Activated naive CD4-positive, alpha-beta T cell treated with anti-CD3 and anti-CD28 coated beads, Interleukin-2, amount 50 U/mL, for 72 hours (primary cell): ENCODE measurements at regions not wholly inside any gene's neighbourhood (a gene's known extent, or its start where the extent isn't known, plus 50 kb on each side); places are given as distances from the start of the nearest gene placed in this dataset.
A peak's percentile ranks its signal among the peaks of the same experiment; 100 is the strongest.

Source experiments
- ATAC-seq, 2 donors: fragments of 150-1000 bp; cut with Tn5 transposase; 2 replicates each; pipeline ENCODE4 v1.10.0; 2021; ENCODE audit warnings: mild to moderate bottlenecking in 2 of 2, moderate library complexity in 2 of 2
- DNase-seq, 2 donors: peaks; one replicate each; pipeline ENCODE4 v3.0.0; 2021 to 2022; ENCODE audit warnings: low spot score in 2 of 2
- H3K27ac Mint-ChIP-seq, 2 donors: one replicate each; pipeline ENCODE4 v1.8.0; 2022; ENCODE audit warnings: mild to moderate bottlenecking in 2 of 2, mixed read lengths in 2 of 2
- H3K36me3 Mint-ChIP-seq, 2 donors: one replicate each; pipeline ENCODE4 v1.8.0; 2022; ENCODE audit warnings: mixed read lengths in 2 of 2
- H3K9me3 Mint-ChIP-seq, 2 donors: one replicate each; pipeline ENCODE4 v1.8.0; 2022; ENCODE audit warnings: mixed read lengths in 2 of 2

DNA sequence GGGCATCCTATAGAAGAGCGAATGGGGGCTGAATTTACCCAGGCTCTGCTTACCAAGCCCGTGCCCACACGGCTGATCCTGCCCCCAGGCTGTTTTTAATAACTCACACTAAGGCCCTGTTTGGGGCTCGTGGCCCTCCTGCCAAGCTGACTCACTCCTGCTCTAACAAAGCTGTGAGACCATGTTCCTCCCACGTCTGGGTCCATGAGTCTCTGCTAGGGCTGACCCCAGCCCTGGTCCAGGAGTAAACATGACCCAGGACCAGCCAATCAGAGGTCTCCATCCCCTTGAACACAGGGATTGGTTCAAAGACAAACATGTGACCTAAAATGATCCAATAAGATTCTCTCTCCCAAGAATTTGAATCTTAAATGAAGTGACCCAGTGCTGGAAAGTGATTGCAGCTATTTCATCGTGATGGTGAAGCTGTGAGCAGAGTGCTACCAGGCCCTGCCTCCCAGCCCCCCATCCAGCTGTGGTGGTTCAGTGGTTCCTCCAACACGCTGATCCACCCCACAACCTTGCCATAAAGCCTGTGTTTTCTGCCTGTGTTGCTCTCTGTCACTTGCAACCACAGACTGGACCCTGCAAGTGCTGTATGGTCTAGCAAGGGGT lies 57.2 kb downstream of the C16orf82 start:
- peaks cover 0 to 4% of the 10 kb centered on the region in 2 donors for H3K36me3 Mint-ChIP-seq
- ATAC-seq, result no peak
- H3K27ac Mint-ChIP-seq, result no peak overlapping the region
- peaks cover 6 to 19% of the 10 kb centered on the region in 2 donors for H3K9me3 Mint-ChIP-seq
- DNase-seq, result no peak

DNA sequence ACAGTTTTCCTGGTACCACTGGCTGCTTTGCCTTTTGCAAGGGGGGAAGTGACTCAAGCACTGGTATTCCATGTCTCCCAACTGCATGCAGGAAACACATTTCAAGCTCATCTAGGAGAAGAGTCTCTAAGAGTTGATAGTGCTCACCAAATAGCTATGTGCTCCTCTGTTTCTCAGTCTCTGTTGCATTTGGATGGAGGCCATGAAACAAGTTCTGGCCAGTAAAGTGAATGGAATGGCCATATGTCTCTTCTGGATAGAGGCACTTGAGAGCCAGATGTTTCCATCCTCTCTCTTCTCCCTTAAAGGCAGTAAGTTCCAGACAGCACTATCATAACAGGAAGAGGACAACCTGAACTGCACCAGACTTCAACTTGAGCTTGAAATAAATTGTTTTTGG lies 60.6 kb downstream of the C16orf82 start:
- Mint-ChIP-seq H3K27ac (no peak overlapping the region), H3K36me3 (peaks cover 0 to 16% of the 10 kb centered on the region in 2 donors), H3K9me3 (peaks cover 18 to 25% of the 10 kb centered on the region in 2 donors)
- no peak for DNase-seq
- ATAC-seq, result no peak

DNA sequence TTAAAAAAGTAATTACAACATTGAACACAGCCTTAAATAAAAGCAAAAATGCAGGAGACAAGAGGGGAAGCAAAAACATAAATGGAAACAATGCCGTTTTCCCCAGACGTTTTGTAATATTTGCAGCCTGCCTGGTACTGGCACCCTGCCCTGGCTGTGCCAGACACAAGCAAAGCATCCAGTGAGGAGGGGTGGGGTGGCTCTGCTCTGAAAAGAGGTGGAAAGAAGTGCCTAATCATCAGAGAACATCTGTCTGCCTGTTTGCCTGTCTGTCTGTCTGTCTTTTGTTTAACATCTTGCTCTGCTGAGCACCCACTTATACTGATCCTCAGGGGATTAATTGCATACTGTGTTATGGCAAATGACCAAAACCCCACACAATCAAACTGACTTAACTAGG lies 62.7 kb downstream of the C16orf82 start:
- Mint-ChIP-seq H3K27ac (no peak overlapping the region), H3K36me3 (peaks cover 0 to 16% of the 10 kb centered on the region in 2 donors), H3K9me3 (peaks cover 18 to 21% of the 10 kb centered on the region in 2 donors)
- DNase-seq, result no peak
- no peak for ATAC-seq

DNA sequence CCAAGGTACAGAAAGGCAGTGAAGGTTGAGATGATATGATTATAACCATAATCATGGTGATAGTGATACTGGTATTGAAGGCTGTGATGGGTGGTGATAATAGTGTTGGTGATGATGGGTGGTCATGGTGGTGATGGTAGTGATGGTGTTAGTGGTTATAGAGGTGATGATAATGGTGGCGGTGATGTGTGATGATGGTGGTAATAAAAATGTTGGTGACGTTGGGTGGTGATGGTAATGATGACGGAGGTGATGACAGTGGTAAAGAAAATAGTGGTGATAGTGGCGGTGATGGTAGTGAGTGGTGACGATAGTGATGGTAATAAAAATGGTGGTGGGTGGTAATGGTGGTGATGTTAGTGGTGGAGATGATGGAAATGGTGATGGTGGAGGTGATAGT lies 65.1 kb upstream of the KDM8 start:
- H3K36me3 Mint-ChIP-seq, result no peaks in the 10 kb centered on the region
- ATAC-seq (no peak), DNase-seq (no peak)
- H3K9me3 Mint-ChIP-seq, result peaks cover 9% of the 10 kb centered on the region in 2 donors
- peak overlapping the region in 1 of 2 donors; percentile 50 for H3K27ac Mint-ChIP-seq

DNA sequence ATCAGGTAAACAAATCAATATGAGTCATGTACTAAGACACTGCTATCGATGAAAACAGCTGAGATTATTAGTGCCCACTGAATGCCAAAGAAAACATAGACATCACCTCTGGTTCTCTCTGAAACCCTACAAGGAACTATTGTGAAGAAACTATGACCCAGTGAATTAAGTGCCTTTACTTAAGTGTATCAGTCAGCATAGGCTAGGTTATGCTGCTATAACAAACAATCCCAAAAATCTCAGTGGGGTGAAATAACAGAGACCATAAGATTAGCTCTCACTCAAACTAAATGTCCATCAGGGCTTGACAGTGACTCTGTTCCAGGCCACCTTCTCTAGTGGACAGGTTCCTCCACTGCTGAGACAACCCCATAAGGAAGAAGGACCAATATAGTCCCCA lies 57.7 kb upstream of the KDM8 start:
- ATAC-seq (no peak), DNase-seq (no peak)
- Mint-ChIP-seq H3K9me3 (peaks cover 0 to 5% of the 10 kb centered on the region in 2 donors), H3K27ac (no peak overlapping the region), H3K36me3 (no peaks in the 10 kb centered on the region)

DNA sequence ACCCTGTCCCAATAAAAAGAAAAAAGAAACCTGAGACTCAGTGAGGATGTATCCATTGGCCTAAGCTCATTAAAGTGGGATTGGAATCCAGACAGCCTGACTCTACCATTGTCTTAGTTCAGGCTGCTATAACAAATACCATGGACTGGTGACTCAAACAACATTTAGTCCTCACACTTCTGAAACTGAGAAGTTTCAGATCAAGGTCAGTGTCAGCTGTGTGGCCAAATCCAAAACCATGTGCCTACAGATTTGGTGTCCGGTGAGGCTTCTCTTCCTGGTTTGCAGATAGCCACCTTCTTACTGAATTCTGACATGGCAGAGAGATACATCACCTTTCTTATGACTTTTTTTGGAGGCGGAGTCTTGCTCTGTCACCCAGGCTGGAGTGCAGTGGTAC lies 53.3 kb upstream of the KDM8 start:
- ATAC-seq, result peak; percentile 44 to 81
- DNase-seq, result no peak
- H3K9me3 Mint-ChIP-seq, result peaks cover 0 to 5% of the 10 kb centered on the region in 2 donors
- no peaks in the 10 kb centered on the region for H3K36me3 Mint-ChIP-seq
- H3K27ac Mint-ChIP-seq, result no peak overlapping the region

DNA sequence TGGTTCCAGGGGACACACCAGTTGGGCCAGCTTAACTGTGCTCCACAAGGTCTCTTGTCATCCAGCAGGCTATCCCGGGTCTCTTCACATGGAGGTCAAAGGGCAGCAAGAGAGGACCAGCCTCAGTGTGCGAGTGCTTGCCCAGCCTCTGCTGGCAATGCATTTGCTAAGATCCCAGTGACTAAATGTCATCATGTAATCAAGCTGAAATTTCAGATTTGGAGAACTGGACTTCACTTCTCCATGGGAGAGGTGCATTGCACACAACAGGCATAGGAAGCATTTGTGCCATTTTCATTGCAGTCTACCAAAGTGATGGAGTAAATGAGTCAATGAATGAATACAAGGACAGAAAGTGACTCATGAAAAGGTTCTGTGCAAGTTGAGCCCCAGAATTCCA lies 51.2 kb upstream of the KDM8 start:
- Mint-ChIP-seq H3K27ac (no peak overlapping the region), H3K36me3 (no peaks in the 10 kb centered on the region), H3K9me3 (no peaks in the 10 kb centered on the region)
- peak in 1 of 2 donors; percentile 26 for ATAC-seq
- no peak for DNase-seq

DNA sequence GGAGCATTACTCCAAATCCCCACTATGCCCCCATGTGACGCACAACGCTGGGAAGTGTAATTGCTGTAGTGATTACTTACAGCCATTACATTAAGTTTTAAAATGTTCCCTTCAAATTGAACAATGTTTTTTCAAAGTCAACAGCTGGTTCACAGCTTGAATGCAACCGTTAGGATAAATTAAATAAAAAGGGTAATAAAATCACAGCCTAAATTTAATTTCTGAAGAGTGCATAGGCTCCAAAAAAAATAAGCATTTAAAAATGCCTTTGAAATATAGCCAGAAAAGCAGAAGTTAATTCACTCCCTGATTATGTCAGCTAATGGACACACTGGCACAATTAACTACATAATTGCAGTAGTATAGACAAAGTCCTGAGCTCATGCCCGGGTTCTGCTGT lies 50.5 kb upstream of the KDM8 start:
- no peaks in the 10 kb centered on the region for H3K36me3 Mint-ChIP-seq
- no peaks in the 10 kb centered on the region for H3K9me3 Mint-ChIP-seq
- ATAC-seq (no peak), DNase-seq (no peak)
- no peak overlapping the region for H3K27ac Mint-ChIP-seq
